ENCODE measurements at regions not wholly inside any gene's neighbourhood (a gene's known extent, or its start where the extent isn't known, plus 50 kb on each side); places are given as distances from the start of the nearest gene placed in this dataset.

GRCh38 chr3:83946049-83946448 is 1012.7 kb upstream of the CADM2 start:
- no peak for DNase-seq (ENCODE audit: extremely low read depth, low read depth)
- TF ChIP-seq, protein P1, sequence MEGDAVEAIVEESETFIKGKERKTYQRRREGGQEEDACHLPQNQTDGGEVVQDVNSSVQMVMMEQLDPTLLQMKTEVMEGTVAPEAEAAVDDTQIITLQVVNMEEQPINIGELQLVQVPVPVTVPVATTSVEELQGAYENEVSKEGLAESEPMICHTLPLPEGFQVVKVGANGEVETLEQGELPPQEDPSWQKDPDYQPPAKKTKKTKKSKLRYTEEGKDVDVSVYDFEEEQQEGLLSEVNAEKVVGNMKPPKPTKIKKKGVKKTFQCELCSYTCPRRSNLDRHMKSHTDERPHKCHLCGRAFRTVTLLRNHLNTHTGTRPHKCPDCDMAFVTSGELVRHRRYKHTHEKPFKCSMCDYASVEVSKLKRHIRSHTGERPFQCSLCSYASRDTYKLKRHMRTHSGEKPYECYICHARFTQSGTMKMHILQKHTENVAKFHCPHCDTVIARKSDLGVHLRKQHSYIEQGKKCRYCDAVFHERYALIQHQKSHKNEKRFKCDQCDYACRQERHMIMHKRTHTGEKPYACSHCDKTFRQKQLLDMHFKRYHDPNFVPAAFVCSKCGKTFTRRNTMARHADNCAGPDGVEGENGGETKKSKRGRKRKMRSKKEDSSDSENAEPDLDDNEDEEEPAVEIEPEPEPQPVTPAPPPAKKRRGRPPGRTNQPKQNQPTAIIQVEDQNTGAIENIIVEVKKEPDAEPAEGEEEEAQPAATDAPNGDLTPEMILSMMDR (IDR thresholded peaks at IDR 0.05; ENCODE audit: low read depth, low read length, missing control alignments), result no peak
- H3K4me3 ChIP-seq (replicated peaks; ENCODE audit: low read depth, low read length), result no peak overlapping the region

- no peak overlapping the region for H3K4me3 ChIP-seq (replicated peaks; ENCODE audit: low read depth, low read length)
- no peak for DNase-seq (ENCODE audit: extremely low read depth, low read depth)
- TF ChIP-seq, protein P1 (IDR thresholded peaks at IDR 0.05; ENCODE audit: low read depth, low read length, missing control alignments), result no peak
Measured at GRCh38 chr3:83946554-83946953, 1012.2 kb upstream of the CADM2 start.

- TF ChIP-seq, protein P1 (IDR thresholded peaks at IDR 0.05; ENCODE audit: low read depth, low read length, missing control alignments), result no peak
- no peak for DNase-seq (ENCODE audit: extremely low read depth, low read depth)
- H3K4me3 ChIP-seq (replicated peaks; ENCODE audit: low read depth, low read length), result no peak overlapping the region
Measured at GRCh38 chr3:83948771-83949170, 1010.0 kb upstream of the CADM2 start.

- TF ChIP-seq, protein P1 (IDR thresholded peaks at IDR 0.05; ENCODE audit: low read depth, low read length, missing control alignments), result no peak
- no peak for DNase-seq (ENCODE audit: extremely low read depth, low read depth)
- no peak overlapping the region for H3K4me3 ChIP-seq (replicated peaks; ENCODE audit: low read depth, low read length)
Measured at GRCh38 chr3:83953417-83954089, 1005.2 kb upstream of the CADM2 start.

- TF ChIP-seq, protein P1 (IDR thresholded peaks at IDR 0.05; ENCODE audit: low read depth, low read length, missing control alignments), result no peak
- DNase-seq (ENCODE audit: extremely low read depth, low read depth), result no peak
- no peak overlapping the region for H3K4me3 ChIP-seq (replicated peaks; ENCODE audit: low read depth, low read length)
Measured at GRCh38 chr3:83956431-83956830, 1002.4 kb upstream of the CADM2 start.

GRCh38 chr3:83968356-83968755 is 990.4 kb upstream of the CADM2 start:
- no peak overlapping the region for H3K4me3 ChIP-seq (replicated peaks; ENCODE audit: low read depth, low read length)

More at GRCh38 chr3:83968356-83968755, 990.4 kb upstream of the CADM2 start:
- TF ChIP-seq, protein P1 (IDR thresholded peaks at IDR 0.05; ENCODE audit: low read depth, low read length, missing control alignments), result no peak
- DNase-seq (ENCODE audit: extremely low read depth, low read depth), result no peak

Measured in HFF-Myc (cell line).